Muscle of arm (tissue), 1 donor: ENCODE measurements at regions not wholly inside any gene's neighbourhood (a gene's known extent, or its start where the extent isn't known, plus 50 kb on each side); places are given as distances from the start of the nearest gene placed in this dataset.
"Not testable (repeated sequence)": the region's sequence is repeated elsewhere in the genome, so short reads cannot be mapped to it uniquely, and the experiment has no call there.

ENCODE experiments used
- DNase-seq: peaks from one replicate; pipeline ENCODE4 v3.0.0-alpha.2; 2013

GRCh38 chr4:112708772-112709171 lies 71.8 kb downstream of the LARP7 start:
- DNase-seq: no peak

- DNase-seq: no peak
Measured at GRCh38 chr4:112714922-112715901, 78.3 kb downstream of the LARP7 start.

GRCh38 chr4:112717856-112718255 lies 80.9 kb downstream of the LARP7 start:
- DNase-seq: no peak

GRCh38 chr4:112721627-112722026 lies 84.7 kb downstream of the LARP7 start:
- DNase-seq: no peak

GRCh38 chr4:112726041-112726440 lies 89.1 kb downstream of the LARP7 start:
- no peak for DNase-seq

GRCh38 chr4:112727728-112728127 lies 90.8 kb downstream of the LARP7 start:
- DNase-seq: not testable (repeated sequence)

GRCh38 chr4:112731715-112732114 lies 94.8 kb downstream of the LARP7 start:
- no peak for DNase-seq

- DNase-seq: no peak
Measured at GRCh38 chr4:112732142-112732541, 95.2 kb downstream of the LARP7 start.

GRCh38 chr4:112735474-112735951 lies 98.6 kb downstream of the LARP7 start:
- no peak for DNase-seq

- no peak for DNase-seq
Measured at GRCh38 chr4:112736718-112737135, 99.8 kb downstream of the LARP7 start.

GRCh38 chr4:112739442-112739841 lies 102.5 kb downstream of the LARP7 start:
- DNase-seq: no peak

GRCh38 chr4:112747036-112747435 lies 110.1 kb downstream of the LARP7 start:
- DNase-seq: no peak

- DNase-seq: no peak
Measured at GRCh38 chr4:112748352-112748878, 111.5 kb downstream of the LARP7 start.

GRCh38 chr4:112750749-112751148 lies 113.8 kb downstream of the LARP7 start:
- not testable (repeated sequence) for DNase-seq

- no peak for DNase-seq
Measured at GRCh38 chr4:112751447-112751846, 114.5 kb downstream of the LARP7 start.

- no peak for DNase-seq
Measured at GRCh38 chr4:112752061-112752460, 115.1 kb downstream of the LARP7 start.

- DNase-seq: no peak
Measured at GRCh38 chr4:112752510-112752909, 115.6 kb downstream of the LARP7 start.

GRCh38 chr4:112753333-112753732 lies 116.4 kb downstream of the LARP7 start:
- DNase-seq: no peak

GRCh38 chr4:112759313-112759712 lies 122.4 kb downstream of the LARP7 start:
- DNase-seq: no peak

GRCh38 chr4:112765317-112765974 lies 128.5 kb downstream of the LARP7 start:
- DNase-seq: no peak

GRCh38 chr4:112766422-112766821 lies 129.5 kb downstream of the LARP7 start:
- peak; percentile 38 for DNase-seq

GRCh38 chr4:112767386-112767785 lies 130.4 kb downstream of the LARP7 start:
- DNase-seq: no peak

GRCh38 chr4:112770114-112770513 lies 133.2 kb downstream of the LARP7 start:
- DNase-seq: no peak
